ENCODE measurements at regions not wholly inside any gene's neighbourhood (a gene's known extent, or its start where the extent isn't known, plus 50 kb on each side); places are given as distances from the start of the nearest gene placed in this dataset.

- Histone ChIP-seq H3K4me1 (ENCODE audit: insufficient read depth, low read length) (peaks cover 35% of the 10 kb centered on the region; the same call in 1 of the 2 replicates), H3K27ac (ENCODE audit: low read length) (no peak overlapping the region), H3K4me3 (ENCODE audit: low read length) (no peak overlapping the region), H3K36me3 (ENCODE audit: insufficient read depth, low read depth, low read length) (no peaks in the 10 kb centered on the region), H3K27me3 (ENCODE audit: insufficient read depth, low read length) (peaks cover 6% of the 10 kb centered on the region; the same call in 1 of the 2 replicates), H3K9me3 (ENCODE audit: insufficient read depth, low read depth, low read length) (no peaks in the 10 kb centered on the region), H3K9ac (ENCODE audit: low read depth, low read length) (no peak overlapping the region)
These were observed 606.9 kb upstream of the SALL1 start for GRCh38 chr16:51757921-51758479.

- Histone ChIP-seq H3K4me1 (ENCODE audit: insufficient read depth, low read length) (peaks cover 32% of the 10 kb centered on the region; the same call in 1 of the 2 replicates), H3K9me3 (ENCODE audit: insufficient read depth, low read depth, low read length) (no peaks in the 10 kb centered on the region), H3K27ac (ENCODE audit: low read length) (no peak overlapping the region), H3K4me3 (ENCODE audit: low read length) (no peak overlapping the region), H3K36me3 (ENCODE audit: insufficient read depth, low read depth, low read length) (no peaks in the 10 kb centered on the region), H3K27me3 (ENCODE audit: insufficient read depth, low read length) (peaks cover 3% of the 10 kb centered on the region; the same call in 1 of the 2 replicates), H3K9ac (ENCODE audit: low read depth, low read length) (no peak overlapping the region)
These were observed 606.4 kb upstream of the SALL1 start for GRCh38 chr16:51757505-51757904.

DNA sequence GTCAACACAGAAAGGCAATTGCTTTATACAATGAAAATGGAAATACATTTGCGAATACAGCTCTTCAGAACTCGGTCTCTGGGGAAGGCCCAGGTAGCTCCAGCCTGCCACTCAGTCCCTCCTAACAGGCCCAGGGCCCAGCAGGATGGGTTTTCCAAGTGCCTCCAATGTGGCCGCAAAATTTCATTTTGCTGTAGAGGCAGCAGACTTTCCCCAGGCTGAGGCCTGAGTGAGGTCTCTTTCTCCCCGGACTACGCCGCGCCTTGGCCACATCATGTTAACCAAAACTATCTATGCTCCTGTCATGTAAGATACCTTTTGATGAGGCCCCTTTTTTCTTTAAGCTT, 606.0 kb upstream of the SALL1 start:
- Histone ChIP-seq H3K9me3 (ENCODE audit: insufficient read depth, low read depth, low read length) (no peaks in the 10 kb centered on the region), H3K27me3 (ENCODE audit: insufficient read depth, low read length) (no peaks in the 10 kb centered on the region; the same call in 1 of the 2 replicates), H3K4me1 (ENCODE audit: insufficient read depth, low read length) (peaks cover 29% of the 10 kb centered on the region; the same call in 1 of the 2 replicates), H3K9ac (ENCODE audit: low read depth, low read length) (no peak overlapping the region), H3K36me3 (ENCODE audit: insufficient read depth, low read depth, low read length) (no peaks in the 10 kb centered on the region), H3K4me3 (ENCODE audit: low read length) (no peak overlapping the region), H3K27ac (ENCODE audit: low read length) (no peak overlapping the region)

DNA sequence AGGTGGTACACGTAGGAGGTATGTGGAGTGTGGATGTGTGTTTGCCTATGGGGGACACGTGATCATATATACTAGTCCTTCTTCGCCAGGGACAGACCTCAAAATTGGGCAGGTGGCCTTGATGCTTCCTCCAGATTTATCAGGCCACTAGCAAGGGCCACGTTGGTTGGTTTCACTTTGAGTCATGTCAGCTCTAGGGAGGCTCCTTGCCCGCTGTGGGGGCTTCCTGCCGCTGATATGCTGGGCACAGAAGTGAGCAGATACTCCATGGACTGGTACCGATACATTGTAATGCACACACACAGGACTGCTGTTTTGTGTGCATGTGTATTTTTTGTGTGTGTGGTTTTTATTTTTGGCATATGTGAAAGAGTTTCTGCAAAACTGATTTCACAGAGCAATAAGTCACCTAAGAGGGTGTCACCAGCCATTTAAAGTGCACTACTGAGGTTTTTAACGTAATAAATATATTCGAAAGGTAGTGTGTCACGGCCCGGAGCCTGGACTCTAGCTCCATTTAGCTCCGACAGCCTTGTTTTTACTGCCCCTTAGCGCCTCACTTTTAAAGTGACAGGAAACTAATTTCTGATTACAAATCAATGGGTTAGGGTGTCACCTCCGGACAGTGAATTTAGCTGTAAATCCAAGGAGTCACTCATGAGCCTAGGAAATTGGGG, 605.5 kb upstream of the SALL1 start:
- Histone ChIP-seq H3K36me3 (ENCODE audit: insufficient read depth, low read depth, low read length) (no peaks in the 10 kb centered on the region), H3K9ac (ENCODE audit: low read depth, low read length) (no peak overlapping the region), H3K27ac (ENCODE audit: low read length) (no peak overlapping the region), H3K4me1 (ENCODE audit: insufficient read depth, low read length) (peaks cover 26% of the 10 kb centered on the region; the same call in 1 of the 2 replicates), H3K27me3 (ENCODE audit: insufficient read depth, low read length) (no peaks in the 10 kb centered on the region; the same call in 1 of the 2 replicates), H3K4me3 (ENCODE audit: low read length) (no peak overlapping the region), H3K9me3 (ENCODE audit: insufficient read depth, low read depth, low read length) (no peaks in the 10 kb centered on the region)

DNA sequence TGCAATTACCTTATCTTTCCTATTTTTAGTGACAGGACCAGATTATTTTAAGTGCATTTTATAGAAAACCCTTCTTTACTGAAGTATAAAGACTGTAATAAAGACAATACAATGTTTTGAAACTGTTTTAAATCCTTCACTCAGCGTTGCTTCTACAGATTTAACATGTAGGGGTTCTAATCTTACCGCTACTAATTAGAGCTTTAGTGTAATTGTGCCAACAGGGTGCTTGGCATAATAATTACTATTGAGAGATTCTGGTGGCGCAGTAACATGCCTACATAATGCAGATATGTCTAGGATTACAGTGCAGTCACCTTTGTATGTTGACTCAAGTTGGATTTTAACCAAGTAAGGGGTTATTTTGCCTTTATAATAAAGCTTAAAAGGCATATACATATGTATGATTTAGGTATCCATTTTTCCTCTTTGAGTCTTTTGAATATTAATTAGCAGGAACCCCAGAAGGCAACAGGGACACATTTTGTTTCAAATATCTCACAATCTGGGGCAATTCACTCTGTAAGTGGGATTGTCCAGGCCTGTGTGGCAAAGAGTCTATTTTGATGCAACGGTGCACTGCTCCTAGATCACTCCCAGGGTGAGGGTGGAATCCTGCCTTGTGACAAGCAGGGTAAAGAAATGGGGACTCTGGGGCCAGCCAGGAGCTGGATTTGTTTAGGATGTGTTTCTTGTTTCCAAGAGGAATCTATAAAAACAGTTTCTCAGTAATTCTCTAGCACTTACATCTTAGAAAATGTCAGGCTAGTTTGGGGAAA, 604.7 kb upstream of the SALL1 start:
- Histone ChIP-seq H3K9me3 (ENCODE audit: insufficient read depth, low read depth, low read length) (no peaks in the 10 kb centered on the region), H3K27me3 (ENCODE audit: insufficient read depth, low read length) (no peaks in the 10 kb centered on the region), H3K36me3 (ENCODE audit: insufficient read depth, low read depth, low read length) (no peaks in the 10 kb centered on the region), H3K4me3 (ENCODE audit: low read length) (no peak overlapping the region), H3K27ac (ENCODE audit: low read length) (no peak overlapping the region), H3K4me1 (ENCODE audit: insufficient read depth, low read length) (peaks cover 25% of the 10 kb centered on the region; the same call in 1 of the 2 replicates), H3K9ac (ENCODE audit: low read depth, low read length) (no peak overlapping the region)

GRCh38 chr16:51755039-51755501, 604.0 kb upstream of the SALL1 start:
- Histone ChIP-seq H3K4me1 (ENCODE audit: insufficient read depth, low read length) (peaks cover 25% of the 10 kb centered on the region; the same call in 1 of the 2 replicates), H3K27me3 (ENCODE audit: insufficient read depth, low read length) (no peaks in the 10 kb centered on the region), H3K36me3 (ENCODE audit: insufficient read depth, low read depth, low read length) (no peaks in the 10 kb centered on the region), H3K9me3 (ENCODE audit: insufficient read depth, low read depth, low read length) (no peaks in the 10 kb centered on the region), H3K9ac (ENCODE audit: low read depth, low read length) (no peak overlapping the region), H3K4me3 (ENCODE audit: low read length) (no peak overlapping the region), H3K27ac (ENCODE audit: low read length) (no peak overlapping the region)

DNA sequence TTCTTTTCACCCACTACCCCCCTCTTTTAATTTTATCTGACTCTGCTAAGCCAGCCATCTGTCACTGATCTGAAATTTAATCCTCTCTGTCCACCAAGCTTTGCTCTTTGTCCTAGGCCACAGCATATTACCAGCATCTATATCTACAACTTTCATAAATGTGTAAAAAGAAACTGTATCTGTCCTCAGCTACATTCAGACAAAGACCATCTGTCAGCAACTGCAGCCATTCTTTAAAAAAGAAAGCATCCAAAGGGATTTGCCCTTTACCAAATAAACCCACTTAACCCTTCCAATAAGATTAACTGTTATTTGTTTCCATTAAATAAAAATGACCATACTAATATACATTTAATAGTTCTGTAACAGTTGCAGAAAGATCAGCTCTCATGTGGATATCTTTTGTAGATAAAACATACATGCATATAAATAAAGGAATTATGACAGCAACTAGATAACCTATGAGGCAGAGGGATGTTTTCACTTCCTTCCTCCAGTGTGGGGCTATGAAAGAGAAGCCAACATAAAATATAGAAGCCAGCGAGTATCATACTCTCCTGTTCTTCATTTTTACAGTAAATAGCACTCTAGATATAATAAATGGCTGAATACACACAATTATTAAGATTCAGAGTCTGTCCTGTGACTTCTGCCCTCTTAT, 602.5 kb upstream of the SALL1 start:
- Histone ChIP-seq H3K4me3 (ENCODE audit: low read length) (no peak overlapping the region), H3K36me3 (ENCODE audit: insufficient read depth, low read depth, low read length) (no peaks in the 10 kb centered on the region), H3K27ac (ENCODE audit: low read length) (no peak overlapping the region), H3K9me3 (ENCODE audit: insufficient read depth, low read depth, low read length) (no peaks in the 10 kb centered on the region), H3K27me3 (ENCODE audit: insufficient read depth, low read length) (no peaks in the 10 kb centered on the region), H3K4me1 (ENCODE audit: insufficient read depth, low read length) (peaks cover 16% of the 10 kb centered on the region; the same call in 1 of the 2 replicates), H3K9ac (ENCODE audit: low read depth, low read length) (no peak overlapping the region)

DNA sequence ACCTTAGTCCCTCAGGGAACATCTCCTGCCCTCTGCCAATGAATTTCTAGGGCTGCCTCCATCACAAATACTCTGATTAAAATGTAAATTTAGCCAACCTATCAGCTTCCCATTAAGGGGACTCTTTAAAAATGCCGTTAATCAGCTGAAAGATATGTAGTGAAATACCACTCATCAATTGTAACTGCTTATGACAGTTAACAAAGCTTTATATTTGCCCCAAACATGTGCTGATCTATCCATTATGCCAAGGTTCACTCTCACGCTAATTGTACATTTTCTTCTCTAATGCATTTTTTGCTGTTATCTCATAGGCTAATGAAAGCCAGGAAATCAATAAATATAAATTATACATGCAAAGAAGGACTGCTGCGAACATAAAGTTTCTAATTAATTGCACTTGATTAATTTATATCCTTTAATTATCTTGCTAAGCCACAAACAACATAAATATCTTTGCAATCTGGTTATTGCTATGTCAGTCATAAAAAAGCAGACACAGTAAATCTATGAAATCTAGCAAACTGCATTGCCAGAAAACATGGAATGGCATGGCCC, 601.4 kb upstream of the SALL1 start:
- H3K27ac ChIP-seq (ENCODE audit: low read length) = no peak overlapping the region
- H3K4me3 ChIP-seq (ENCODE audit: low read length) = no peak overlapping the region
- peaks cover 16% of the 10 kb centered on the region; the same call in 1 of the 2 replicates for H3K4me1 ChIP-seq (ENCODE audit: insufficient read depth, low read length)
- no peaks in the 10 kb centered on the region for H3K9me3 ChIP-seq (ENCODE audit: insufficient read depth, low read depth, low read length)
- no peaks in the 10 kb centered on the region for H3K27me3 ChIP-seq (ENCODE audit: insufficient read depth, low read length)
- H3K9ac ChIP-seq (ENCODE audit: low read depth, low read length) = no peak overlapping the region
- H3K36me3 ChIP-seq (ENCODE audit: insufficient read depth, low read depth, low read length) = no peaks in the 10 kb centered on the region

DNA sequence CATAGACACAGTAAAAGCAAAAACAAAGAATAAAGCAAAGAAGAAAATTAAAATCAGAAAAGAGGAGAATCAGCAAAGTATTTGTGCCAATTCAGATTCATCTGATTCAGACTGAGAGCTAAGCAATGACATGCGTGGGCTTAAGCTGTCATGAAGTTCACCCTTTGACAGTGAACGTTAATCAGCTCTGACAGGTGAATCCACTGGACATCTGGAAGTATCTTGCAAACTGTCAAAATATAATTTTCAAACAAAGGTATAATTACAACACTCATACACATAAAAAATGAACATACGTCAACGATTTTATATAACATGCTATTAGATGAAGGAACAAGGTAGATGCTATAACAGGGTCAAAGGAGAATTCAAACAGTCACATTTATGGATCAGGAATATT, 596.3 kb upstream of the SALL1 start:
- H3K9ac ChIP-seq (ENCODE audit: low read depth, low read length) = no peak overlapping the region
- H3K27me3 ChIP-seq (ENCODE audit: insufficient read depth, low read length) = no peaks in the 10 kb centered on the region
- H3K4me3 ChIP-seq (ENCODE audit: low read length) = no peak overlapping the region
- no peak overlapping the region for H3K27ac ChIP-seq (ENCODE audit: low read length)
- no peaks in the 10 kb centered on the region for H3K36me3 ChIP-seq (ENCODE audit: insufficient read depth, low read depth, low read length)
- H3K4me1 ChIP-seq (ENCODE audit: insufficient read depth, low read length) = no peaks in the 10 kb centered on the region
- H3K9me3 ChIP-seq (ENCODE audit: insufficient read depth, low read depth, low read length) = 0 out of 2 replicates have a peak, but pooled peaks cover 4% of the 10 kb centered on the region

DNA sequence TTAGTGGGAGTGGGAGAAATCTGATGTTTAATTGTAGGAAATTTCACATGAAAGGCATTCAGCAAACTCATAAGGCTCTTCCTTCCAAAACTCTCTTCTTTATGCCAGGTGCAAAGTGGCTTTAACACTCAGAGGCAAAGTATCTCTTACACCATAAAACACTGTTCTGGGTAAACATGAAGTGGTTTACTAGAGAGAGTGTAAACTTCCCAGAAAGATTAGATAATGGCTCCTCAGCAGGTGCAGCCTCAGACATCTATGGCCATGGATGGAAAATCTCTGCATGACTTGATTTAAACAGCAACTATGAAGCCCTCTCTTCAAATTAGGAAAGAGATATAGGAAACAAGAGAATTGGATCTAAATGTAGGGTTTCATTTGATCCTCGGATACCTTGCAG, 583.1 kb upstream of the SALL1 start:
- Histone ChIP-seq H3K4me3 (ENCODE audit: low read length) (no peak overlapping the region), H3K27ac (ENCODE audit: low read length) (no peak overlapping the region), H3K9me3 (ENCODE audit: insufficient read depth, low read depth, low read length) (no peaks in the 10 kb centered on the region), H3K4me1 (ENCODE audit: insufficient read depth, low read length) (peaks cover 12% of the 10 kb centered on the region; the same call in 1 of the 2 replicates), H3K27me3 (ENCODE audit: insufficient read depth, low read length) (no peaks in the 10 kb centered on the region), H3K36me3 (ENCODE audit: insufficient read depth, low read depth, low read length) (no peaks in the 10 kb centered on the region), H3K9ac (ENCODE audit: low read depth, low read length) (no peak overlapping the region)

- Histone ChIP-seq H3K4me1 (ENCODE audit: insufficient read depth, low read length) (peaks cover 12% of the 10 kb centered on the region; the same call in 1 of the 2 replicates), H3K27me3 (ENCODE audit: insufficient read depth, low read length) (no peaks in the 10 kb centered on the region), H3K27ac (ENCODE audit: low read length) (no peak overlapping the region), H3K4me3 (ENCODE audit: low read length) (no peak overlapping the region), H3K36me3 (ENCODE audit: insufficient read depth, low read depth, low read length) (no peaks in the 10 kb centered on the region), H3K9ac (ENCODE audit: low read depth, low read length) (no peak overlapping the region), H3K9me3 (ENCODE audit: insufficient read depth, low read depth, low read length) (no peaks in the 10 kb centered on the region)
These were observed 582.1 kb upstream of the SALL1 start for GRCh38 chr16:51733181-51733580.
